ENCODE measurements at regions not wholly inside any gene's neighbourhood (a gene's known extent, or its start where the extent isn't known, plus 50 kb on each side); places are given as distances from the start of the nearest gene placed in this dataset.

- TF ChIP-seq NRF1 (IDR thresholded peaks at IDR 0.05; ENCODE audit: low read depth, low read length) = no peak
- no peak for TF ChIP-seq RCOR1 (IDR thresholded peaks at IDR 0.05; ENCODE audit: low read length)
- TF ChIP-seq CTCF (IDR thresholded peaks at IDR 0.05) = no peak
- TF ChIP-seq POLR2AphosphoS5 (IDR thresholded peaks at IDR 0.05; ENCODE audit: low read depth, low read length) = no peak
- no peak for TF ChIP-seq EP300 (IDR thresholded peaks at IDR 0.05; ENCODE audit: borderline replicate concordance in 1 of 2, low read depth in 1 of 2, low read length in 1 of 2)
- no peak for TF ChIP-seq NFIC (IDR thresholded peaks at IDR 0.05; ENCODE audit: borderline replicate concordance)
Measured at GRCh38 chr10:44066527-44067255, 318.2 kb downstream of the CXCL12 start.
